ENCODE measurements at regions not wholly inside any gene's neighbourhood (a gene's known extent, or its start where the extent isn't known, plus 50 kb on each side); places are given as distances from the start of the nearest gene placed in this dataset.
"Not testable (repeated sequence)": the region's sequence is repeated elsewhere in the genome, so short reads cannot be mapped to it uniquely, and the experiment has no call there.

DNA sequence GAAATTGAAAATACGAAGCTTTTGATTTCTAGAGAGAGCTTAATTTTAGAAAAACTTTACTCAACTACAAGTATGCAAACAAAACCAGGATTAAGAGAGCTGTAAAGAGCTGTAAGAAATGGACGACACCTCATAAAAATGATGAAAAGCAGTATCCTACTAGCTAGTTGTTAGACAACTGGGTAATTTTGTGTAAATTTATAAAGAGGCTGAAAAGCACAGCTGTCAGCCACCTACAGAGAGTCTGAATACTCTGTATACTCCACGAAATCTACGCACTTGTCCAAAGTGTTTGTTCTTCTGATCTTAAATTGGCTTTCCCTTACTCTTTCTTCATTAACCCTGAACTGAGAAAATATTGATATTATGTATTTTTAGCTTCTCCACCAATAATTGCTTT is 808.4 kb upstream of the EPHA7 start:
- no peak for DNase-seq

DNA sequence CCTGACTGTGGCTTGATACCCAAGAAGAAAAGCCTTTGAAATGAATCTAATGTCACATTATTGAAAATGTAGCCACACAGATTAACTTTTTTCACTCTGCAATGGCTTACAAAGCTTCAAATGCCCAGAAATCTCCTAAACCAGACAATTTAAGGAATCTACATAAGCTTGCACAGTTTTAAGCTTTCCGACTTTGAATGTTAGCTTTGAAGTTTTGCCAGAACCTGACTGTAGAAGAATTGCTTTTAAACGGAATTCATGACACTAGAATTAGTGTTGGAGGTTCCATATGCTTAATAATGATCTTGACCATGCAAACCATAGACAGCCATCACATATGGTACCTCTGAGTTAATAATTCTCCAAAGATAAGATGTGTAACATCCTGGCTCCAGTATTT is 798.5 kb upstream of the EPHA7 start:
- DNase-seq = peak in 1 of 3 donors; percentile 3

DNA sequence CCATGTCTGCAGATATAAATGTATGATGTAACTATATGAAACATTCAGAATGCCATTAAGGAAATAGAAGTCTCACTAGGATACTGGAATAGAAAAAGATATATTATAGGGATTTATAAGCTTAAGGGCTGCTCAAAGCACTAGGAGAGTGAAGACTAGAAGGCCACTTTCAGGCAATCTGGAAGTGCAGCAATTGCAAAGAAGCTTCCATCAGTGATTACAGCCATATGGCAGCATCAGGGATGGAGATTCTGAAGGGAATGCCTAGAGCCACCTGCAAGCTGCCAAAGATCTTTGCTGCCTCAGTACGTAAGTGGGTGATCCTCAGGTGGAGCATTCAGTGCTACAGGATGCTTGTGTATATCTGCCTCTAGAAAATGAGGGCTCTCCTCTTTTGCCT is 796.2 kb upstream of the EPHA7 start:
- DNase-seq = no peak

DNA sequence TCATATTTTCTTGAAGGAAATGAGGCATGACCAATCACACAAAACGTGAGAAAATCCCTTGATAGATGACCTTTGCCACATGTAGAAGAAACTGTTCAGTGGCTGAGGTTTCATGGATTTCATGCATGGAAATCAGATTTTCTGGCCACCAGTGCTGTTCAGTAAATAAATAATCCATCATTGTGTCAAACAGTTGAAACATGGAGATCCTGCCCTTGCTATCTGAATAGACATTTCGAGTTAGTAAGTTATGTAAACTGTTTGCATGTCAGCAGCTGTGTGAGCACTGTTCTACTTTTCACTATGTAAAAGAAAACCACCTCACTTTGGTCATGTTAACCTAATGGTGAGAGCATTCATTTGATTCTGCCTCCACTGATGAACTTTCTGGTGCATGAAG is 793.9 kb upstream of the EPHA7 start:
- DNase-seq = no peak

DNA sequence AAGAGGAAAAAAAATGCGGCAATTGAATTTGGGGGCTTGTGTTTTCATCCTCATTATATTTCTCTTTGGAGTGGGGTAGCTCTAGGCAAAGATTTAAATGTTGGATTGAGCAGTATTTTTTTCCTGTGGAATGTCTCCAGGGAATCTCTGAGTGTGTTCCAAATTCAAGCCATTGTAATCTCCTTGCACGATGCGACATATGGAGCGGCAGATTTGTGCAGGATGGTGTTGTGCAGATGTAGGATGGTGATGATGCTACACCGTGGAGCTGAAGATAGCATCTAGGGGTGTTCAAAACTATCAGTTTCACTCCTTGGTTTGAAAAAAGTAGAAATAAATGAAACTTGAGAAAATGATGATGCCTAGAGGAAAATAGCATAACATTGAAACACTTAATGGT is 777.5 kb upstream of the EPHA7 start:
- DNase-seq = no peak

DNA sequence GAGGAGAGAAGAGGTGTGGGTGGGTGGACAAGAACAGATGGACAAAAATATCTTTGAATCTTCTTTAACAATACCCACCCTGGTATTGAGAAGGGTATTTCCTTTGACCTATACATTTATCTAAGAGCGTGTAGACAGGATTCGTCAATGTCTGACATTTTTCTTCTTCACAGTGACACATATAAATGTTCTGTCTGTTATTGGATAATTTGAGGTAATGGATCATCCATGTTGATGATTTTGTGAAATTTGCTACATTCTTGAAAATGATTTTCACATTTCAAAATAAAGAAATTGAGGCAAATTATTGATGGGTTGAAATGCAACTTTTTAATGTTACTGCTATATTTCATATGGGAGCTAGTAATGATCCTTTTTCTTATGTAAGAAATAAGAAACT is 770.7 kb upstream of the EPHA7 start:
- no peak for DNase-seq

DNA sequence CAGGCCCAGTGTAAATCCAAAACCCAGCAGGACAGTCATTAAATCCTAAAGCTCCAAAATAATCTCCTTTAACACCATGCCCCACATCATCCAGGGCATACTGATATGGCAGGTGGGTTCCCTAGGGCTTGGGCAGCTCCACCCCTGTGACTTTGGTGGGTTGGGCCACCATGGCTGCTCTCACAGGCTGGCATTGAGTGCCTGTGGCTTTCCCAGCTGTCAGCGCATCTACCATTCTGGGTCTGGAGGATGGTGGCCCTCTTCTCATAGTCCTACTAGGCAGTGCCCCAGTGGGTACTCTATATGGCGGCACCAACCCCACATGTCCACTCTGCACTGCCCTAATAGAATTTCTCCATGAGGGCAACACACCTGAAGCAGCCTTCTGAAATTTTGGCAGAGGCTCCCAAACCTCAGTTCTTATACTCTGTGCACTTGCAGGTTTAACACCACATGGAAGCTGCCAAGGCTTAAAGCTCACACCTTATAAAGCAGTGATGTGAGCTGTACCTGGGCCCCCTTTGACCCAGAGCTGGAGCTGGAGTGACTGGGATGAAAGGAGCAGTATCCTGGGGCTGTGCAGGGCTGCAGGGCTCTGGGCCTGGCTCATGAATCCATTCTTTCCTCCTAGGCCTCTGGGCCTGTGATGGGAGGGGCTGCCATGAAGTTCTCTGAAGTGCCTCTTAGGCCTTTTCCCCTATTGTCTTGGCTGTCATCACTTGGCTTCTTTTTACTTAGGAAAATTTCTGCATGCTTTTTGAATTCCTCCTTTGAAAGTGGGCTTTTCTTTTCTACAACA is 765.5 kb upstream of the EPHA7 start:
- DNase-seq = no peak

DNA sequence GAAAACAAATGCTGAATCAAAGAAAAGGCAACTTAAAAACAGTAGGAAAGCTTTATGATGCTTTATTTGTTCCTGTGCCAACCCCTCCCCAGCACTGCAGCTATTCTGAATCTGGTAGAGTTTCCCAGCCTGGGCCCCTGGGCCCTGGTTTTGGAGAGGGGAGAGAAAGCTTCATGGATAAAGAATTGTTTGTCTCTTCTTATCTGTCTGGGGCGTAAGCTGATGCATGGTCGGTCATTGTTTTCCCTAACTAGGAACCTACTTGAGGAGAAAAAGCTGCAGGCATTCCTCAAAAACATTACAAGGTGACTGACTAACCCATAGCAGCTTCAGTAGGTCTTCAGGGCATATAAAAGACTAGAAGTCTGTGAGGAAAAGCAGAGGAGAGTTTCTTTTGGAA is 758.1 kb upstream of the EPHA7 start:
- DNase-seq = peak in 1 of 3 donors; percentile 2

DNA sequence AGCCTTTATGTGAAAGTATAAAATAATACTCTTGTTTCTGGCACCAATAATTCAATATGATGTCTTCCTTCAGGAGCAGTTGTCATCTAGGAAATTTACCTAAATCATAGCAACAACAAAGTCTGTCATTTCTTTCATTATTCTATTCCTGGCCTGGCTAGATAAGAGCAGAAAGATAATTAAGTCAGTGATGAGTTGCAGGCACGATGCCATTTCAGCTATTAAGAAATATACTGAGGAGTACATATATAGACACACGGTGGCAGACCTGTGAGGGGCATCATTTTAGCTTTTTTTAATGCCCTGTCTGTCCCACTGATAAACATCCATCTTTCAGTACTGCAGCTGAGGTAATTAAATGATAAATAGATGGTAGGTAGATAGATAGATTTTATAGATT is 756.1 kb upstream of the EPHA7 start:
- DNase-seq = no peak

DNA sequence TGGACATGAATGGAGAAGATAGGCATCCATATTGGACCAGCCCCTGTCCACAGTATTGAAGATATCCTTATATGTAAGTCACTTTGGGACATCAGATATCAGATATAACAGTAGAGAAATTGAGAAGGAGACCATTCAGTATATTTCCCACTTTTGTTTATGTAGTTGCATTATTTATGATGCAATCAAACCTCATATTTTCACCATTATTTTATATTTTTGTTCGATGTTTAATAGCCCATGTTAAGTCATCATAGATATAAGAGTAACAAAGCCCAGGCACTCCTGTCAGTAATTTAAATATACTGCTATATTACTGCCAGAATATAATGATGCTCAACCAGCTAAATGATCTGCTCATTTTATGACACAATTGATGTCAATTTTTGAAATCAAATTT is 744.5 kb upstream of the EPHA7 start:
- no peak for DNase-seq

DNA sequence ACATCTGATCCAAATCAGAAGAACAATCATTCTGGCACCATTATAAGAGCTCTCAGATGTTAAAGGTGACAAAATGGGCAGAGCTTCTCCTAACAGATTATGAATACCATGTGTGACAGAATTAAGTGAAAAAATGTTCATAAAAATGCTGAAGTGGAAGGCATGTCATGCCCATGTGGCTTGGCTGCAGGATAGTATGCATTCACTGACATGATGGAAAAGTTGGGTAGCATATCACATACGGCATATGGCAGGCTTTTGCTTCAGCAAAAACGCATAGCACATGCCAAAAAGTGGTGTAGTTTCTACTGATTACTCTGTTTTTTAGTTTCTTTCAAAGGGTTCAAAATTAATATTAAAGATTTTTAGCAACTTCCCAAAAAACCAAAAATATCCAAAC is 731.5 kb upstream of the EPHA7 start:
- DNase-seq = no peak

DNA sequence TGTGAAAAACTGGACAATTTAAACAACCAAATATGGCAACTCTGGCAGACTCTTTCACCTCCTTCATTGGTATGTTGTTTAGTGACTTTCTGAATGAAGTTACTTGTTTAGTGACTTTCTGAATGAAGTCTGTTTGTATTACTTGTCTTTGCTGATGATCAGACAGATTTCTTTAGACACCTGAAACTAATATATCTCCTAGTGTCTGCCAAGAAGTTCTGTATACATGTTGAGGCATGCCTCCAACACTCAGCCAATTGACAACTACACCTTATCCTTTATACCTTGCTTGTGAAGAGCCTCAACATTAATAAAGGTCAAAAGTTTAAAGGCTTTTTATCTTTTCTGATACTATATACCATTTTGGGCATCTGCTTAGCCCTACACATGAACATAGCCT is 725.4 kb upstream of the EPHA7 start:
- DNase-seq = no peak

DNA sequence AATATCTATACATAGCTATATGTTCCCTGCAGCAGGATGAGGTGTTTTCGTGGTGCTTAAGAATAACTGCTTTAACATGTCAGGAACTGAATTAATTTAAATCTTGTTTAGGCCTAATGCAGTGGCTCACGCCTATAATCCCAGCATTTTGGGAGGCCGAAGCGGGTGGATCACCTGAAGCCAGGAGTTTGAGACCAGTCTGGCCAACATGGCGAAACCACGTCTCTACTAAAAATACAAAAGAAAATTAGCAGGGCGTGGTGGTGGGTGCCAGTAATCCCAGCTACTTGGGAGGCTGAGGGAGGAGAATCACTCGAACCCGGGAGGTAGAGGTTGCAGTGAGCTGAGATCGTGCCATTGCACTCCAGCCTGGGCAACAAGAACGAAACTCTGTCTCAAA is 717.8 kb upstream of the EPHA7 start:
- not testable (repeated sequence) for DNase-seq

DNA sequence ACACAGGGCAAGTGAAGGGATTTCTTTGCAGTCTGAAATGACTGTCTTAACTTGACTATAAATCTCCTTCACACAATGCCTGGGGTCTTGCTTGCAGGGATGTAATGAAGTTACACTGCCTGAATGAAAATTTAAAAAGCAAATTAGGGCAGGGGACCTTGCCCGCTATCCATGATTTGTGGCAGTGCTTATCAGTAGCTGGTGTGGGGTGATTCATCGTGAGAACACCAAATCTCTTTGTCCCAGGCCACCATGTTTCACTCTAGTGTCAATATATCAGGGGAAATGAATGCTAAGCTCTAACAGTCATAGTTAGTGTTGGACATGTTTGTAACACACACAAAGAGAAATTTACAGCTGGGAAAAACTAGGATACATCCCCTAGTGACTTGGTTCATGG is 713.7 kb upstream of the EPHA7 start:
- no peak for DNase-seq

DNA sequence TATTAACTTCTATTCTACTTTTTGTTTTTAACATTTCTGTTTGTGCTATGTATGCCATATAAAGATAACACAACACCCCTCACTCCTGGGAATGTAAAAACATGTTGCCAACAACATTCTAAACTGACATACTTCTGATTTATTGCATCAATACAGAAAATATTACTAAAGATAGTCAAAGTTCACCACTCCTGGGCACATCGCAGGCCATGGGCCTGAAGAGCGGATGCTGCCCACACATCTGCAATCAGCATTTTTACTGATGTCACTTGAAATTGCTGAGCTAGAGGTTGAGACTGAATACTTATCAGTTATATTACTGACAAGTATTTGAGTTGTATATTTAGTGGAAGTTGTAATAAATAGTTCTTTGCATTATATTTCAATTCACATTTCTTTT is 711.9 kb upstream of the EPHA7 start:
- peak in 1 of 3 donors; percentile 7 for DNase-seq

DNA sequence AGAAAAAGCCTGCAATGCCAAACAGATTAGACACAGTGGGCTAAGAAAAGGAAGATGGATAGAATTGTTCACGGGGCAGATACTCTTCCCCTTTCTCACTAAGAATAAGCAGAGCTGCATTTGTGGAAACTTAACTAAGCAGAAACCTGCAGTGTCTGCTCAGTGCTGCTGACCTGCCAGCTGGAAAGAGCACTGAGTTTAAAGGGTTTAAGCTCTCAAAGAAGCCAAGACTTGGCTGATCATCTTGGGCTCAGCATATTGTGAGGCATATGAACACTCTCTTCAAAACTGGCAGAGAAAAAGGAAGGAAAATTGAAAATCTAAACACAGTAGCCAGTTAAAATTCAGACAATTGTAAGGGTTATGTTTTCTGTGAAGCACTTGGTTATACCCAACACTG is 711.1 kb upstream of the EPHA7 start:
- peak; percentile 8 to 69 (median 54) for DNase-seq

DNA sequence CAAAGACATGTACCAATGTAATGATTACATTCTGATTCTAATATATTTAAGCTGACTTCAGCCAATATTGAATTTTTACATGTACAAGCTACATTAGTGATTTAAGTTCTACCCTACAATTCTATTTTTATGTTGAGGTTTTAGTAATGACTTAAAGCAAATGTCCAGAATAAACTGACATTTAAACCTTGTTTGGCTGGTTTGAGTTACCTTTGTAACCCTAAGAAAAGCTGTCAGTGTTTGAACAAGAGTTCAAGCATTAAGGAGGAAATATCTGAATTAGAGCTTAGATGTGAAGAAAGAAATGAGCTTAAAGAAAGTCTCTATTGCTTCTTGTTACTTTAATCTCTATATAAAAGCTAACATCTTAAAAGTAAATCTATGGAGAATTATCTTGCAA is 710.6 kb upstream of the EPHA7 start:
- no peak for DNase-seq

DNA sequence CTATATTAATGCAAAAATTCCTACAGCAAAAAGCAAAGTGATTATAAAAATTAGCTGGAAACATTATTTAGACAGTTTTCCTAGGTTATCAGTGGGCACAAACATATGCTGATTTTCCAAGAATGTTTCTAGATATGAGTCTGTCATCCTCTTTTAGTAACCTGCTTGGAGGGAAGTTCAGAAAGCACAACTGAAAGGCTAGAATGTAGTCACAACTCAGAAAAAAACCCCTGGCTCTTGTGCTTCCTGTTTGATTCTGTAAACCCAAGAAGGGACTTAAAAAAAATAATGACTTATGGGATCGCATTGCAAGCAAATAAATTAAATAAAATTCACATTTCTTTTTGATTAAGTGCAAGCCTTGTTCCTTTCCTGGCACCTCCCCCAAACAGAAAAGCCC is 708.4 kb upstream of the EPHA7 start:
- no peak for DNase-seq

DNA sequence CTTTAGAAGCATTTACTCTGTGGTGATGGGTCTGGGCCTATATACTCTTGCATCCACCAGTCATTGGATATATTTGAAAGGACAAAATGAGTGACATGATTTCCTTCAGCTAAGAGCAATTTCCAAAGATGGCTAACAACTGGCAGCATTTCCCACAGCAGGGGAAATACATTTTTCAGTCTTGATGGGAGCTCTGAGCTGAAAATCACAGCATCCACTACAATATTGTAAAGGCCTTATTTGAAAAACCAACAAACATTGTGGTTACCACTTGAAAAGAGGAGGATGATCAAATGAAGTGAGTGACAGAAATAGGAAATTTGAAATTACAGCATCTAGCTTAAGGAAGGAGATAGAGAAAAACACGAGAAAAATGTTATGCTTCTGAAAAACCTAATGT is 705.0 kb upstream of the EPHA7 start:
- no peak for DNase-seq

DNA sequence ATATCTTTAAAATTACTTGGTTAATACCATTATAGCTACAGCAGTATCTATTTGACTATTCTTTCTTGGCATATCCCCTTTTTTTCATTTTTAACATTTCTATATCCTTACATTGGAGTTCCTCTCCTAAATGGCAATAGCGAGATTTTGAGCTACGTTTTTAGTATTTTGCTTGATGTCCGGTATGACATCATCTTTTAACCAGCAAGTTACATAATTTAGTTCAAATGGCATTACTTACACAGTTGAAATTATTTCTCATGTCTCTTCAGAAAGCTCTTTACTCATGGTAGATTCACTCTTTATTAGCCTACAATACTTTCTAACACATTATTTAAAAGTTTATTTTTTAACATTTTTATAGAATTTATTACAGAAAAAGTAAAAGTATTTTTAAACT is 701.7 kb upstream of the EPHA7 start:
- no peak for DNase-seq

DNA sequence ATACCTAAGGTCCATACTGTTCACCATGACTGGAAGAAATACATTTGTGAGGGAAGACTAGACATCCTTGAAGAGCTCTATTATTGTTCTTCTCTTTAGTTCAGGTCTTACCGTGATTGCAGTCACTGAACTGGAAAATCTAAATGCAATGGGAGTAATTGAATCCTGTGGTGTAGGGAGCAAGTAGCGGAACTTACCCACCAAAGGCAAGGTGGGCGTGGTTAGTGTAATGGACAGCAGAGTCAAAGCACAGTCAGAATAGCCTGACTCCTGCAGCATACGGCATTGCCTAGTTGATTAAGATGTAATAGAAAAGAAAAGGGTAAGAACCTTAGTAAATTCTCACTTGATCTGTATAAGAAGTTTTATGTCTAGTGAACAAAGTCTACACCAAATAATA is 679.7 kb upstream of the EPHA7 start:
- no peak for DNase-seq

DNA sequence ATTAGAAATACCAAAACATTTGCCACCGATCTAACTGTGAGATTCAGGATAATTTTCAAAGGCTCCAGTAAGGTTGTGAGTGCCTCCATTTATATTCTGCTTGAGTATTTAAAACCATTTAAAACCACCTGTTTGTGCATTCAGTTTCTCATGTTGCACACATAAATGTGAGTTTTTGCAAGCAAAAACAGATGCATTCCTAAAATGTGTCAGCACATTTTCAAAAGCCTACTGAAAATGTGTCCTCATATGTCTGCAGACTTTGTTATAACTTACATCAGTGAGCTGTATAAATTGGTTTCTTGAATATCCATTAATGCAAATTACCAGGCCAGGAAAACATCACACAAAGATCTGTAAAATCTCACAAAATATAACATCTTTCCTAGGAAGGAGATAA is 676.6 kb upstream of the EPHA7 start:
- DNase-seq = no peak

DNA sequence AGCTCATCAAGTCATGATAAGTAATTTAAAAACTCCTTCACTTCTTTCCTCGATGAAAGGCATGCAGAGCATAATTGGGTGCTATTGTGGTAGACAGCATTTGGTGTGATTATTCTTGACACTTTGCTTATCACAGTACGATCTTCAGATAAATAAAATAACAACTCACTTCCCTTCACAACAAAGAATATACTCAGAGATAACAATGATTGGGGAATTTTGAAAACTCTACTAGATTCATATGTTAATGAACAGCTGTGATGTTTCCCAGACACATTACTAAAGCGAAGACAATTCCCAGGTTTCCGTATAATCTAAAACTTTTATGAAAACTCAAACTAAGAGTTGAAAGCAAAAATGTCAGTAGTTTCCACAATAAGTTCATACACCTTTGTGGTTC is 670.6 kb upstream of the EPHA7 start:
- no peak for DNase-seq

DNA sequence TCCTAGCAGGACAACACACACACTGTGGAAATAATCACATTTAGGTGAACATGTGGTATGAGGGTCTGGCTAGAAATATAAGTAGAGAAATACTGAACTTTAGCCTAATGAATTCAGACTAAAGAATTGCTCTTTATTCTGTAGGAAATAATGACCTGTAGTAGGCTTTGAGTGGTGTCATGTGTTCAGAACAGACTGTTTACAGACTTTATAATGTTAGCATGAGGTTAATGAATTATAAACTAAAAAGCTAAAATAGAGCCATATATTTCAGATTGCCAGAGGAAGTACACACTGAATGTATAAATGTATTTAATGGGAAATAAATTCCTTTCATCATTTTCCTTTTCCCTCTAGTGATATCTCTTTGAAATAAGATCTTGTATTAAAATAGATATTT is 669.5 kb upstream of the EPHA7 start:
- DNase-seq = no peak

DNA sequence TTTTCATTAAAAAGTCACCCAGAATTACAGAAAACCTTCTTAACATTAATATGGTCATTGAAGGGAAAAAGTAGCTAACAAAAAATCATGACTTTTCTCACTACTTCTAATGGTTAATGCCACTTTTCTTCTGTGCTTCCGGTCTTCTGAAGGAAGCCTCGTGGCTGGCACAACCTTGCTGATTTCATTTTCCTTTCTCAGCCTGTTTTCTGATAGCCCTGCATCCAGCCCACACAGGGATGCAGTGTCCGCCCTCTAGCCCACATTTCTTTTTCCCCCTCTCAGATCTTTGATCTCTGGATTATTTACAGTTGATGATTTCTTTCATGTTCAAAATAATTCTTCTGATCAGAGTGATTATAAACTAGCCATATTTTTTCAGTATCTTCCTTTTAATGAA is 655.4 kb upstream of the EPHA7 start:
- no peak for DNase-seq

Measured in muscle of back (tissue), 3 donors.